Nephron progenitor cell (in vitro differentiated cells): ENCODE measurements at regions not wholly inside any gene's neighbourhood (a gene's known extent, or its start where the extent isn't known, plus 50 kb on each side); places are given as distances from the start of the nearest gene placed in this dataset.

Experiments used
- DNase-seq: peaks from one replicate; pipeline ENCODE4 v3.0.0; 2021
- H3K27ac Mint-ChIP-seq: 2 replicates; pipeline ENCODE4 v1.8.0; 2021; ENCODE audit warnings: mild to moderate bottlenecking, moderate library complexity, mixed read lengths
- H3K27me3 Mint-ChIP-seq: 2 replicates; pipeline ENCODE4 v1.8.0; 2021; ENCODE audit warnings: mild to moderate bottlenecking, low read depth, mixed read lengths; ENCODE audit not compliant: poor library complexity
- H3K36me3 Mint-ChIP-seq: 2 replicates; pipeline ENCODE4 v1.8.0; 2021; ENCODE audit warnings: low read depth, mixed read lengths
- H3K4me1 Mint-ChIP-seq: 2 replicates; pipeline ENCODE4 v1.8.0; 2021; ENCODE audit warnings: mixed read lengths
- H3K4me3 Mint-ChIP-seq: 2 replicates; pipeline ENCODE4 v1.8.0; 2021; ENCODE audit warnings: mild to moderate bottlenecking, moderate library complexity, mixed read lengths
- H3K9me3 Mint-ChIP-seq: 2 replicates; pipeline ENCODE4 v1.8.0; 2021; ENCODE audit warnings: mild to moderate bottlenecking, moderate library complexity, mixed read lengths
- TF ChIP-seq, protein P1 (sequence below): fragments of 200-600 bp; sonication (generic); IDR thresholded peaks from 2 replicates; pipeline ENCODE4 v1.5.0; 2021; ENCODE audit warnings: antibody characterized with exemption

GRCh38 chr2:18399601-18400000 is 160.9 kb downstream of the RDH14 start:
- TF ChIP-seq, protein P1, sequence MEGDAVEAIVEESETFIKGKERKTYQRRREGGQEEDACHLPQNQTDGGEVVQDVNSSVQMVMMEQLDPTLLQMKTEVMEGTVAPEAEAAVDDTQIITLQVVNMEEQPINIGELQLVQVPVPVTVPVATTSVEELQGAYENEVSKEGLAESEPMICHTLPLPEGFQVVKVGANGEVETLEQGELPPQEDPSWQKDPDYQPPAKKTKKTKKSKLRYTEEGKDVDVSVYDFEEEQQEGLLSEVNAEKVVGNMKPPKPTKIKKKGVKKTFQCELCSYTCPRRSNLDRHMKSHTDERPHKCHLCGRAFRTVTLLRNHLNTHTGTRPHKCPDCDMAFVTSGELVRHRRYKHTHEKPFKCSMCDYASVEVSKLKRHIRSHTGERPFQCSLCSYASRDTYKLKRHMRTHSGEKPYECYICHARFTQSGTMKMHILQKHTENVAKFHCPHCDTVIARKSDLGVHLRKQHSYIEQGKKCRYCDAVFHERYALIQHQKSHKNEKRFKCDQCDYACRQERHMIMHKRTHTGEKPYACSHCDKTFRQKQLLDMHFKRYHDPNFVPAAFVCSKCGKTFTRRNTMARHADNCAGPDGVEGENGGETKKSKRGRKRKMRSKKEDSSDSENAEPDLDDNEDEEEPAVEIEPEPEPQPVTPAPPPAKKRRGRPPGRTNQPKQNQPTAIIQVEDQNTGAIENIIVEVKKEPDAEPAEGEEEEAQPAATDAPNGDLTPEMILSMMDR = no peak
- no peak overlapping the region for H3K27ac Mint-ChIP-seq
- no peaks in the 10 kb centered on the region for H3K9me3 Mint-ChIP-seq
- peaks cover 7% of the 10 kb centered on the region for H3K27me3 Mint-ChIP-seq
- H3K36me3 Mint-ChIP-seq = no peaks in the 10 kb centered on the region
- peaks cover 11% of the 10 kb centered on the region for H3K4me1 Mint-ChIP-seq
- H3K4me3 Mint-ChIP-seq = no peak overlapping the region
- DNase-seq = no peak

DNA sequence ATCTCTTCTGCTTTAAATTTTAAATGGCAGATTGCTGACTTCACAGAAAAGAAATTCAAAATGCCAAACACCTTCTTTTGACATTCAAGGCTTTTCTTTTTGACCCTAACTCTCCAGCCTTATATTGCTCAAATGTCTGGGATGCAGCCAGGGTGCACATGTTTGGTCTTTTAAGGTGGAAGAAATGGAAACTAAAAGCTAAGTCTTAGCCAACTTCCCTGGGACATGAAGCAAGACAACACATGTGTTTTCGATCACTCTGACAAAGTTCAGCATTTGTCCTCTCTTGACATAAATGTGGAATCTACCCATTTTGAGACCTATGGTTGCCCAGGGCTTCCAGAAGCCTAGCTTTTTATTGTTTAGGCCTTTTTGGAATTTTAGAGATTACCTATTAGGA is 161.6 kb downstream of the RDH14 start:
- Mint-ChIP-seq H3K36me3 (no peaks in the 10 kb centered on the region), H3K27ac (no peak overlapping the region), H3K9me3 (peaks cover 3% of the 10 kb centered on the region), H3K27me3 (peaks cover 7% of the 10 kb centered on the region), H3K4me1 (peaks cover 11% of the 10 kb centered on the region), H3K4me3 (no peak overlapping the region)
- TF ChIP-seq, protein P1 = no peak
- no peak for DNase-seq

DNA sequence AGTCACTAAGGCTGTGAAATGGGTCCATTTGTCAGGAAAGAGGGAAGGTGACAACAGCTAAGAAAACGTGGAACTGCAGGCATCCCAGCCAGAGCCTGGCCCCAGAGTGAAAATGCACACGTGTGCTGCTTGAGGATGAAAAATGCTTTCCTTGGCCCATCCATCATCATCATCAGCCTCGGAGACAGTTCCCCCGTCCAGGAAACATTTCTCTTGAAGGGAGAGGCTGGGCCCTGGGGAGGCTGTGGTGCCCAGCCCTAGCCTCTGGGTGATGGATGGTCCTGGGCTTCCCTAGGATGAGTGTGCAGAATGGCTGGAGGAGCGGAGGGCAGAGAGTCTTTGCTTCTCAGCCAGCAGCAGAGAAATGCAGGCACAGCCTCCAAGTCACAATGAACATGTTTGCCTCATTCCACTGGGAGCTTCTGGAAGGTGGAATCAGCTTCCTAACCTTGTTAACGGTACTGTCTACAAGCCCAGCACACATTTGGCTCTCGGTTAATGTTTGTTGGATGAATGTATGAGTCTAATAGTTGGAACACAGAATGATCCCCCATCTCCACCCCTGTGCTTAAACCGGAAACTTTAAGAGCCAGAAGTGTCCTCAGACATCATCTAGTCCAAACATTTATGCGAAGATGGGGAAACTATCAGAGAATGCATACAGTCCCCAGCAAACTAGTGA is 164.0 kb downstream of the RDH14 start:
- Mint-ChIP-seq H3K4me1 (peaks cover 19% of the 10 kb centered on the region), H3K9me3 (peaks cover 16% of the 10 kb centered on the region), H3K27ac (no peak overlapping the region), H3K36me3 (no peaks in the 10 kb centered on the region), H3K27me3 (peaks cover 1% of the 10 kb centered on the region), H3K4me3 (no peak overlapping the region)
- no peak for DNase-seq
- TF ChIP-seq, protein P1 = no peak

GRCh38 chr2:18395555-18395954 is 164.9 kb downstream of the RDH14 start:
- Mint-ChIP-seq H3K4me1 (peaks cover 26% of the 10 kb centered on the region), H3K27me3 (no peaks in the 10 kb centered on the region), H3K9me3 (peaks cover 16% of the 10 kb centered on the region), H3K27ac (no peak overlapping the region), H3K36me3 (no peaks in the 10 kb centered on the region), H3K4me3 (no peak overlapping the region)
- no peak for DNase-seq
- TF ChIP-seq, protein P1 = no peak

GRCh38 chr2:18387441-18388206 is 172.8 kb downstream of the RDH14 start:
- TF ChIP-seq, protein P1 = peak; percentile 94
- Mint-ChIP-seq H3K27ac (no peak overlapping the region), H3K4me1 (peaks cover 51% of the 10 kb centered on the region), H3K36me3 (no peaks in the 10 kb centered on the region), H3K9me3 (peaks cover 4% of the 10 kb centered on the region), H3K27me3 (peaks cover 7% of the 10 kb centered on the region), H3K4me3 (no peak overlapping the region)
- peak; percentile 88 for DNase-seq
